ENCODE measurements at regions not wholly inside any gene's neighbourhood (a gene's known extent, or its start where the extent isn't known, plus 50 kb on each side); places are given as distances from the start of the nearest gene placed in this dataset.

GRCh38 chr6:154625721-154626120 lies 107.5 kb upstream of the SCAF8 start:
- H3K27ac ChIP-seq (ENCODE audit: low read length): no peak overlapping the region
- H2AFZ ChIP-seq (ENCODE audit: low read length): no peak overlapping the region
- no peaks in the 10 kb centered on the region for H3K79me2 ChIP-seq (ENCODE audit: low read length)
- no peaks in the 10 kb centered on the region for H3F3A ChIP-seq (ENCODE audit: low read length, unreplicated experiment)
- ChIA-PET CTCF (no interaction called here), POLR2A (ENCODE audit: unreplicated experiment) (no interaction called here)
- H3K4me3 ChIP-seq (ENCODE audit: low read length): no peak overlapping the region
- intact Hi-C loops (cut with micrococcal nuclease): no loop called here
- no TSS peak for BruUV-seq (replicated peaks)
- H3K36me3 ChIP-seq (ENCODE audit: low read depth, low read length): no peaks in the 10 kb centered on the region
- no peaks in the 10 kb centered on the region for H3K9me3 ChIP-seq (ENCODE audit: low read length)
- no peak for TF ChIP-seq EZH2phosphoT487 (IDR thresholded peaks at IDR 0.05; ENCODE audit: borderline replicate concordance, low read length)
- TF ChIP-seq EZH2 (IDR thresholded peaks at IDR 0.05; ENCODE audit: low read length, unreplicated experiment): no peak
- TF ChIP-seq CTCF (conservative IDR thresholded peaks at IDR 0.05; ENCODE audit: low read depth, low read length): no peak
- H3K27me3 ChIP-seq (ENCODE audit: low read length): no peaks in the 10 kb centered on the region
- H3K4me1 ChIP-seq (ENCODE audit: insufficient read depth, low read length): peaks cover 6% of the 10 kb centered on the region; the same call in 1 of the 2 replicates
- ATAC-seq: no peak
- no peak overlapping the region for H3K4me2 ChIP-seq (ENCODE audit: low read length)
- no peaks in the 10 kb centered on the region for H3K9me2 ChIP-seq (replicated peaks; ENCODE audit: low read length)
- H3K9ac ChIP-seq (ENCODE audit: low read length): no peak overlapping the region
- H4K20me1 ChIP-seq (ENCODE audit: low read length): no peaks in the 10 kb centered on the region
- no peak for DNase-seq

- ChIA-PET CTCF (no interaction called here), POLR2A (ENCODE audit: unreplicated experiment) (no interaction called here)
- H3K4me1 ChIP-seq (ENCODE audit: insufficient read depth, low read length): peaks cover 6% of the 10 kb centered on the region; the same call in 1 of the 2 replicates
- ATAC-seq (no peak), DNase-seq (no peak)
- no peaks in the 10 kb centered on the region for H4K20me1 ChIP-seq (ENCODE audit: low read length)
- TF ChIP-seq EZH2 (IDR thresholded peaks at IDR 0.05; ENCODE audit: low read length, unreplicated experiment) (no peak), EZH2phosphoT487 (IDR thresholded peaks at IDR 0.05; ENCODE audit: borderline replicate concordance, low read length) (no peak), CTCF (conservative IDR thresholded peaks at IDR 0.05; ENCODE audit: low read depth, low read length) (no peak)
- no peaks in the 10 kb centered on the region for H3K27me3 ChIP-seq (ENCODE audit: low read length)
- no peaks in the 10 kb centered on the region for H3K79me2 ChIP-seq (ENCODE audit: low read length)
- no TSS peak for BruUV-seq (replicated peaks)
- H3K9me2 ChIP-seq (replicated peaks; ENCODE audit: low read length): no peaks in the 10 kb centered on the region
- no peak overlapping the region for H3K9ac ChIP-seq (ENCODE audit: low read length)
- no peak overlapping the region for H2AFZ ChIP-seq (ENCODE audit: low read length)
- no peaks in the 10 kb centered on the region for H3K9me3 ChIP-seq (ENCODE audit: low read length)
- H3K4me2 ChIP-seq (ENCODE audit: low read length): no peak overlapping the region
- intact Hi-C loops (cut with micrococcal nuclease): no loop called here
- H3F3A ChIP-seq (ENCODE audit: low read length, unreplicated experiment): no peaks in the 10 kb centered on the region
- H3K4me3 ChIP-seq (ENCODE audit: low read length): no peak overlapping the region
- no peaks in the 10 kb centered on the region for H3K36me3 ChIP-seq (ENCODE audit: low read depth, low read length)
- no peak overlapping the region for H3K27ac ChIP-seq (ENCODE audit: low read length)
Observed at GRCh38 chr6:154629127-154629526, 104.1 kb upstream of the SCAF8 start.

- no peaks in the 10 kb centered on the region for H3K36me3 ChIP-seq (ENCODE audit: low read depth, low read length)
- no peaks in the 10 kb centered on the region for H3K9me3 ChIP-seq (ENCODE audit: low read length)
- ATAC-seq (no peak), DNase-seq (no peak)
- H4K20me1 ChIP-seq (ENCODE audit: low read length): no peaks in the 10 kb centered on the region
- H3K9me2 ChIP-seq (replicated peaks; ENCODE audit: low read length): no peaks in the 10 kb centered on the region
- H3K4me1 ChIP-seq (ENCODE audit: insufficient read depth, low read length): peaks cover 6% of the 10 kb centered on the region; the same call in 1 of the 2 replicates
- H3K4me2 ChIP-seq (ENCODE audit: low read length): no peak overlapping the region
- intact Hi-C loops (cut with micrococcal nuclease): no loop called here
- TF ChIP-seq EZH2phosphoT487 (IDR thresholded peaks at IDR 0.05; ENCODE audit: borderline replicate concordance, low read length): no peak
- ChIA-PET POLR2A (ENCODE audit: unreplicated experiment) (no interaction called here), CTCF (no interaction called here)
- no peak overlapping the region for H3K27ac ChIP-seq (ENCODE audit: low read length)
- no peaks in the 10 kb centered on the region for H3F3A ChIP-seq (ENCODE audit: low read length, unreplicated experiment)
- H3K79me2 ChIP-seq (ENCODE audit: low read length): no peaks in the 10 kb centered on the region
- H3K4me3 ChIP-seq (ENCODE audit: low read length): no peak overlapping the region
- no peak overlapping the region for H2AFZ ChIP-seq (ENCODE audit: low read length)
- H3K27me3 ChIP-seq (ENCODE audit: low read length): no peaks in the 10 kb centered on the region
- BruUV-seq (replicated peaks): no TSS peak
- no peak overlapping the region for H3K9ac ChIP-seq (ENCODE audit: low read length)
Observed at GRCh38 chr6:154632119-154632518, 101.1 kb upstream of the SCAF8 start.
